Esophagus squamous epithelium (tissue), 5 donors: ENCODE measurements at regions not wholly inside any gene's neighbourhood (a gene's known extent, or its start where the extent isn't known, plus 50 kb on each side); places are given as distances from the start of the nearest gene placed in this dataset.

ENCODE experiments used
- DNase-seq: peaks from one replicate; lab custom pipeline; 2025; lab: John Stamatoyannopoulos, UW
- H3K27ac ChIP-seq, 4 donors: fragments of 200-600 bp; sonication (generic); one replicate each; pipeline ENCODE4 v1.5.1; 2016 to 2019; ENCODE audit warnings: mild to moderate bottlenecking in 1 of 4
- H3K27me3 ChIP-seq, 4 donors: fragments of 200-600 bp; sonication (generic); 1 replicate in 3 of 4; 2 replicates in 1 of 4; pipeline versions ENCODE4 v1.5.1 to v1.6.0; 2017 to 2021; ENCODE audit warnings: antibody characterized with exemption in 1 of 4
- H3K36me3 ChIP-seq, 3 donors: fragments of 200-600 bp; sonication (generic); one replicate each; pipeline ENCODE4 v1.5.1; 2016 to 2019
- H3K4me1 ChIP-seq, 3 donors: fragments of 200-600 bp; sonication (generic); one replicate each; pipeline ENCODE4 v1.5.1; 2017 to 2019
- H3K4me3 ChIP-seq, 4 donors: fragments of 200-600 bp; sonication (generic); 1 replicate in 3 of 4; 2 replicates in 1 of 4; pipeline ENCODE4 v1.5.1; 2016 to 2019; ENCODE audit warnings: mild to moderate bottlenecking in 2 of 4, moderate library complexity in 1 of 4
- H3K9me3 ChIP-seq, 3 donors: fragments of 200-600 bp; sonication (generic); one replicate each; pipeline ENCODE4 v1.5.1; 2016 to 2019
- POLR2A ChIP-seq, 4 donors: fragments of 450-650 bp; IDR thresholded peaks; one replicate each; pipeline ENCODE4 v1.6.1; 2017; ENCODE audit warnings: antibody characterized with exemption in 4 of 4, mild to moderate bottlenecking in 4 of 4, moderate library complexity in 3 of 4
- WGBS, 2 donors: methylation state at CpG; one replicate each; pipeline ENCODE4 v1.1.5; 2018; 5-methylcytosine and 5-hydroxymethylcytosine counted together
- intact Hi-C: fragments of 100-400 bp; cut with DNase I; formaldehyde crosslinking; loops from one replicate; pipeline ENCODE4 v1.15.0; 2022
- TF ChIP-seq, protein P1 (sequence below), 6 experiments: fragments of 450-650 bp in 4 of 6; fragments of 200-600 bp in 2 of 6; sonication (generic) in 2 of 6; IDR thresholded peaks; one replicate each; pipeline ENCODE4 v1.5.1; 2016 to 2019; ENCODE audit warnings: antibody characterized with exemption in 6 of 6, mild to moderate bottlenecking in 4 of 6, moderate library complexity in 4 of 6
- donor health status: DM: yes; HTN: yes; CAD: no.

DNA sequence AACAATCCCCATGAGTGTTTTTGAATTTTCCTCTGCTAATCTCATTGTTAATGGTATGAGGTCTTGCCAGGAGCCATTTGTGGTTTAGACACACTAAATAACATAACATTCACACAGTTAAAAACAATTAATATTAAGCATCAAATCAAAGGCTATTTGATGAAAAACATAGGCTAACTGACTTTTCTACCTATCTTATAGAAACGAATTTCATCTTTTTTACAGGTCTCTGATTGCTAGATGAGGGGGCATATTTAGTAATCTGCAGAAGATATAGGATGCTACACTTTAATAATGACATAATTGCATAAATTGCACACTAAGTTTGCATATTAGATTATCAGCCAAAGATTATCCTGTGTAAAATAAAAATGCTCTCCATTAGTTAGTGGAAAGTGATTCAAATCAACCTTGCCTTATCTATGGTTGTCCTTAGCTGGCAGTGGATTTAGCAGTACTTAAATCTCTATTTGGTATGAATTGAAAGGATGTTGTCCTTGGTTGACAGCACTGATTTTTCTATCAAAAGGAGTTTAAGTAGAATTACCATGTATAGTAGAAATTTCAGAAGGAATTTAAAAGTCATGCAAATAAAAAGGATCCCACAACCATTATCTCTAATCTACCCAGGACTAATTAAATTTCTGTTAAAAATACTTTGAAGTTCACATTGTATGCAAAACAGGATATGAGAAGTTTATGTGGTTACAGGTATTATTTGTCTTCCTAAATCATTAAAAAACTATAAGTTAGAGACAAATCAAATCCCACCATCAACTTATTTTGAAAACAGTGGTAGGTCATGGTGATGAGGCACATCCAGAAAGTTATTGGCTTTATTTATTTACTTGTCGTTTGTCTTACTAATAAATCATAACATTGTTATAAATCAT lies 50.6 kb upstream of the SPAG16 start:
- TF ChIP-seq, protein P1, sequence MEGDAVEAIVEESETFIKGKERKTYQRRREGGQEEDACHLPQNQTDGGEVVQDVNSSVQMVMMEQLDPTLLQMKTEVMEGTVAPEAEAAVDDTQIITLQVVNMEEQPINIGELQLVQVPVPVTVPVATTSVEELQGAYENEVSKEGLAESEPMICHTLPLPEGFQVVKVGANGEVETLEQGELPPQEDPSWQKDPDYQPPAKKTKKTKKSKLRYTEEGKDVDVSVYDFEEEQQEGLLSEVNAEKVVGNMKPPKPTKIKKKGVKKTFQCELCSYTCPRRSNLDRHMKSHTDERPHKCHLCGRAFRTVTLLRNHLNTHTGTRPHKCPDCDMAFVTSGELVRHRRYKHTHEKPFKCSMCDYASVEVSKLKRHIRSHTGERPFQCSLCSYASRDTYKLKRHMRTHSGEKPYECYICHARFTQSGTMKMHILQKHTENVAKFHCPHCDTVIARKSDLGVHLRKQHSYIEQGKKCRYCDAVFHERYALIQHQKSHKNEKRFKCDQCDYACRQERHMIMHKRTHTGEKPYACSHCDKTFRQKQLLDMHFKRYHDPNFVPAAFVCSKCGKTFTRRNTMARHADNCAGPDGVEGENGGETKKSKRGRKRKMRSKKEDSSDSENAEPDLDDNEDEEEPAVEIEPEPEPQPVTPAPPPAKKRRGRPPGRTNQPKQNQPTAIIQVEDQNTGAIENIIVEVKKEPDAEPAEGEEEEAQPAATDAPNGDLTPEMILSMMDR (IDR thresholded peaks at IDR 0.05), result no peak
- no peak for TF ChIP-seq POLR2A (IDR thresholded peaks at IDR 0.05)
- Histone ChIP-seq H3K36me3 (no peaks in the 10 kb centered on the region), H3K27me3 (no peaks in the 10 kb centered on the region), H3K27ac (no peak overlapping the region), H3K4me1 (peaks cover 0 to 11% (median 0%) of the 10 kb centered on the region in 3 donors), H3K4me3 (no peak overlapping the region), H3K9me3 (no peaks in the 10 kb centered on the region)
- intact Hi-C loops, result no loop called here
- no peak for DNase-seq
- WGBS, 2 donors, result 44 to 52% methylated on average over 2 of the region's 2 CpGs
